Activated T-cell treated with anti-CD3 and anti-CD28 coated beads, Interleukin-2, amount 50 U/mL, for 4 hours (primary cell): ENCODE measurements at regions not wholly inside any gene's neighbourhood (a gene's known extent, or its start where the extent isn't known, plus 50 kb on each side); places are given as distances from the start of the nearest gene placed in this dataset.

ENCODE experiments used
- ATAC-seq, 2 donors: fragments of 200-7000 bp; cut with Tn5 transposase; one replicate each; pipeline ENCODE4 v1.10.0; 2021
- DNase-seq: peaks from one replicate; pipeline ENCODE4 v3.0.0-alpha.2; 2020
- H3K27me3 Mint-ChIP-seq: one replicate; pipeline ENCODE4 v1.8.0; 2021; ENCODE audit warnings: low read depth, mixed read lengths
- H3K36me3 Mint-ChIP-seq: one replicate; pipeline ENCODE4 v1.8.0; 2022; ENCODE audit warnings: mixed read lengths; ENCODE audit not compliant: insufficient read depth
- H3K4me1 Mint-ChIP-seq: one replicate; pipeline ENCODE4 v1.8.0; 2021; ENCODE audit warnings: low read depth, mixed read lengths
- H3K4me3 Mint-ChIP-seq: one replicate; pipeline ENCODE4 v1.8.0; 2021; ENCODE audit warnings: mild to moderate bottlenecking, moderate library complexity, mixed read lengths
- H3K9me3 Mint-ChIP-seq: one replicate; pipeline ENCODE4 v1.8.0; 2021; ENCODE audit warnings: mixed read lengths

DNA sequence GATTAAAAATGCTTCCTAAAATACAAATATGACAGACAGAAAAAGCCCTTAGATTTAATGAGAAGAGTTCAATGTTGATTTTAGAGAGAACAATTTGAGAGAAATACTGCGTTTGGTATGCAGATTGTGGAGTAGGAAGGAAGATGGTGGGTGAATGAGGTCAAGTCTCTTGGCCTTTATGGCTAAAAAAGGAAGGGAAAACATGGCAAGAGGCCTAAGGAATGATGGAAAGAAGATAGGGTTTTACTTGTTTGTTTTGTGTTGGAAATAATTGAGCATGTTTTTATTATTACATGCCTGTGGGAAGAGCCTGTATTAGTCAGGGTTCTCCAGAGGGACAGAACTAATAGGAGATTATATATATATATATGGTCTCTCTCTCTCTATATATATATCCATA lies 318.1 kb downstream of the TRIB2 start:
- DNase-seq (no peak), ATAC-seq (no peak)
- Mint-ChIP-seq H3K9me3 (no peaks in the 10 kb centered on the region), H3K4me3 (no peak overlapping the region), H3K27me3 (peaks cover 16% of the 10 kb centered on the region), H3K4me1 (no peaks in the 10 kb centered on the region), H3K36me3 (no peaks in the 10 kb centered on the region)

DNA sequence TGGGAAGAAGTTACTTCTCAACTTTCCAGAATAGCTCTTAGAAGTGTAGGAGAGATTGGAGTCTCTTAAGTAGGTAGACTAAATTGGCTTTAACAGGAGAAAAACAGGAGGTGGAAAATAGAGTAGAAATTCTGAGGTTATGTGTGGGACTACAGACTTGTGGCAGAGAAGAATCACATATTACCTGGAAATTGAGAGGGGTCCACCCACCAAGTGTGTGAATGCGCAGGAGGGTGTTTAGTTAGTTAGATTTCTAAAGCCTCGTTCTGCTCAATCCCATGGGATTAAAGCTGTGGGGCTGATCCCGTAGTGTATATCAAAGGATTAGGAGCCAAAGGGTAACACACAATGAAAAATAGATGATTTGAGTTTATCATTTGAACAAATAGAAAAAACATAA lies 319.1 kb downstream of the TRIB2 start:
- H3K4me3 Mint-ChIP-seq = no peak overlapping the region
- H3K4me1 Mint-ChIP-seq = no peaks in the 10 kb centered on the region
- H3K9me3 Mint-ChIP-seq = peaks cover 3% of the 10 kb centered on the region
- H3K36me3 Mint-ChIP-seq = no peaks in the 10 kb centered on the region
- ATAC-seq = no peak
- DNase-seq = no peak
- H3K27me3 Mint-ChIP-seq = peaks cover 18% of the 10 kb centered on the region

DNA sequence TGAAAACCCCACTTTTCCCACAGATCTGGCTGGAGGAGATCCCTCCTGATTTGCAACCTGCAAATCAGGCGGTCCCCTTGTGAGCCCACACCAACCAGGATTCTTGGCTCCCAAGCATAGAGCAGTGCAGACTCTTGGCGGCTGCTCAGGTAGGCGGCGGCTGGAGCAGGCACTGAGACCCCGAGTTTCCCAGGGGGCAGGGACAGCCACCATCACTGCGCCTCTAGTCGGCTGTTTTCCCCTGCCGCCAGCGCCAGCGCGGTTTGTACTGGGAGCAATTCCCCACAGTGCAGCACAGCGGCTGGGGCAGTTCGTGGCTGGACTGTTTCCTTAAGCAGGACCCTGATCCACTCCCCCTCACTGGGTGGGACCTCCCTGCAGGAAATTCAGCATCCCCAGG lies 323.3 kb downstream of the TRIB2 start:
- Mint-ChIP-seq H3K36me3 (no peaks in the 10 kb centered on the region), H3K4me3 (no peak overlapping the region), H3K4me1 (no peaks in the 10 kb centered on the region), H3K9me3 (peaks cover 11% of the 10 kb centered on the region), H3K27me3 (peaks cover 50% of the 10 kb centered on the region)
- no peak for DNase-seq
- no peak for ATAC-seq

DNA sequence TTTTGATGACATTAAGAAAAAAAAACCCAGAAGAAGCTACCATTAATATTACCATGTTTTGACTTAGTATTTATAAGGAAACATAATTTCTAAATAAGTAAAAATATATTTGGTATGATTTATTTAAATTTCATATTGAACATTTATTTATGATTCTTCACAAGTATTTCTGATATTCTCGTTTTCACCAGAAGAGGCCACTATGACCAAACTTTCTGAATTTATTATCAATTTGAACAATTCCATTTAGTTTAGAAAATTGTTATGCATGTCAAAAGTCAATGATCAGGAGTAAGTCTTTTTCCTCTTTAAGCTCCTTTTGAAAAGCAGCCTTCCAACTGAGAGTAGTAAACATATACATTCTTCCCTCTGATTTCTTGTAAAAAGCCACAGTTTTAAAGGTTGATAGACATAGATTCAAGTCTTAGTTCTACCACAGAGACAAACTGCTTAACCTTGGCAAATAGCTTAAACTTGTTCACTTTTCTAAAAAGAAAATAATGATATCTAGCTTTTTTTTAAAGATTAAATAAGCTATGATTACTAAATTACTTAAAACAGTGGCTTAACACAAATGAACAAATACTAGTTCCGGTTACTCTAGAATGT lies 329.9 kb downstream of the TRIB2 start:
- Mint-ChIP-seq H3K27me3 (peaks cover 39% of the 10 kb centered on the region), H3K36me3 (no peaks in the 10 kb centered on the region), H3K4me1 (peaks cover 2% of the 10 kb centered on the region), H3K9me3 (no peaks in the 10 kb centered on the region), H3K4me3 (no peak overlapping the region)
- no peak for DNase-seq
- ATAC-seq = no peak

DNA sequence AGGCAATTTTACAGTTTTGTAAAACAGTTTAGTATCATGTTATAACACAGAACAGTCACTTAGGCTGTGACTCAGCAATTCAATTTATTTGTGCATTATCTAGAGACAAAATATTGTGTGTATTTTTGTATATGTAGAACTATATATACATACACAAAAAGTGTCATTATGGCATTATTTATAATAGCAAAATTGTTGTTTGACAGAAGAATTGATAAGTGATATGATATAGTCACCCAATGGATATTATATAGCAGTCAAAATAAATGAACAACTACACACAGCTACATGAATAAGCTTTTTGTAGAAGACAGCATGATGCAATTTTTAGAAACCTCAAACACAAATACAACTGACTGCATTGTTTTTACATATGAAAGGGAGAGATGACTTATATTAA lies 334.0 kb downstream of the TRIB2 start:
- Mint-ChIP-seq H3K4me3 (no peak overlapping the region), H3K27me3 (peaks cover 21% of the 10 kb centered on the region), H3K36me3 (no peaks in the 10 kb centered on the region), H3K4me1 (peaks cover 2% of the 10 kb centered on the region), H3K9me3 (no peaks in the 10 kb centered on the region)
- no peak for DNase-seq
- ATAC-seq = no peak

DNA sequence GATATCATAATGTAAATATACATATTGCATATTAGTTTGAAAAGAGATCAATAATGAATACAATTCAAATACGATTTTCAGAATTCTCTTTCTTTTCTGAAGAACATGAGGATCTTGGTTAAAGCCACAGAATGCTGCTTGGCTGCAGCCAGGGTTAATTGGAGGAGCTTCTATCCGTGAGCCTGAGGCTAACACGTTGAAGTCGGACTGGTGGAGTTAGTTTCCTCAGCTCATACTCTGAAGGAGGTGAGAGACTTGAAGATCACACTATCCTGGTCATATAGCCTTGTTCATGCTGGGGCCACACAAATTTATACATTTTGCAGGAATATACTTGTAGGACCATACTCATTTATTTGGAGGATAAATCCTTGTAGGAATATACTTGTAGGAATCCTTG lies 335.8 kb downstream of the TRIB2 start:
- H3K36me3 Mint-ChIP-seq = no peaks in the 10 kb centered on the region
- no peak overlapping the region for H3K4me3 Mint-ChIP-seq
- ATAC-seq (no peak), DNase-seq (no peak)
- H3K9me3 Mint-ChIP-seq = no peaks in the 10 kb centered on the region
- H3K4me1 Mint-ChIP-seq = peaks cover 2% of the 10 kb centered on the region
- H3K27me3 Mint-ChIP-seq = peaks cover 21% of the 10 kb centered on the region

DNA sequence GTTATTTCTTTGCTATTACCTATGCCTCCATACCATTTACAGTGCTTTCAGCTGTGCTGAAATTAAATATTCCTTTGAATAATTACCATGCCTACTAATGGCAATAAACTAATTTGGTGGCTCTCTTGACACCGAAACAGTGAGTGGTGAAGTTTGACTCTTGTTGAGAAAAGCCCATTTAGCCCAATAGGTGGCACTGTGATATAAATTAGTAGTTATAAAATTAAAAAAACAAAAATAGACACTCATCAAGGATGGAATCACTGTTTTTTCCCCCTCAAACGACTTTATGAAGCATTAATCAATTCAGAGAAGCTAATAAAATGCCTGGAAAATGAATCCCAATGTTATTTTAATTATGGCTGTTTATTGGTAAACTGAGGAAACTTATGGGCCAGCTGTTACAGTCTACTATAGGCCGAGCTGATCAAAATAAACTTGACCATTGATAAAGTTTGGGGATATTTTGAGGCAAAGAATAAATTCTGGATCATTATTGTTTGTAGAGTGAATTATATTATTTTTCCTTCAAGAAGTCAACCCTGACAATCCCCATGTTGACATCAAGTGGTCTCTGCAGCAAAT lies 339.6 kb downstream of the TRIB2 start:
- Mint-ChIP-seq H3K36me3 (no peaks in the 10 kb centered on the region), H3K4me1 (no peaks in the 10 kb centered on the region), H3K4me3 (no peak overlapping the region), H3K9me3 (no peaks in the 10 kb centered on the region), H3K27me3 (peaks cover 12% of the 10 kb centered on the region)
- no peak for ATAC-seq
- DNase-seq = no peak

DNA sequence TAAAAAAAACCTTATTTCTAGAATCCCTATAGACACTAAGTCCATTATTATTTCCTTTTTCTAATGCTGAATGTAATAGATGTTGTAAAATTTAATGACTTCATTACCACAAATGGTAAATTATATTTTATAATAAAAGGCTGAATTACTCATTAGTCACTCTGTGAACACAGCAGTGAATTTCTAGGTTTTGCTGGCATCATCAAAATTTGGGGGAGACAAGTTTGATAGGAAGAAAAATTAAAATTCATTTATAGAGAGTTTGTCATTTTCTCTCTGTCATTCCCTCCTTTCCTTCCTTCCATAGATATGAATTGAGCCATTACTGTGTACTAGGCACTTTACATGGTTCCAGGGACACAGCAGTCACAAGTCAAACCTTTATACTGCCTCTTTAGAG lies 340.9 kb downstream of the TRIB2 start:
- peaks cover 11% of the 10 kb centered on the region for H3K27me3 Mint-ChIP-seq
- H3K4me3 Mint-ChIP-seq = no peak overlapping the region
- H3K36me3 Mint-ChIP-seq = no peaks in the 10 kb centered on the region
- ATAC-seq (no peak), DNase-seq (no peak)
- H3K4me1 Mint-ChIP-seq = no peaks in the 10 kb centered on the region
- no peaks in the 10 kb centered on the region for H3K9me3 Mint-ChIP-seq

DNA sequence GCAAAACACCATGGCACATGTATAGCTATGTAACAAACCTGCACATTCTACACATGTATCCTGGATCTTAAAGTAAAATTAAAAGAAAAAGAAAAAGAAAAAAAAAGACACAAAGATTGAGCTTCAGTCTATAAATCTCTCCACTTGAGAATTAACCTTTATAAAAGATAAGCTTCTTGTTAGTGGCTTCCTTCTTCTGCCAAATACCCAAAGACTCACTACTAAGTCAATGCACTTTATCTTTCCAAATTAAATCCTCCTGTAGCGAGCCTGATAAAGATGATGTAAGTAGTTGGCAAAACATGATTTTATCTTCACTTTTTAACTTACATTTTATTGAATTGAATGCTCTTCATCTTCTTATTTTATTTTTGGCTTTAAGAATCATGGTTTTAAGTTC lies 349.9 kb downstream of the TRIB2 start:
- DNase-seq (no peak), ATAC-seq (no peak)
- no peak overlapping the region for H3K4me3 Mint-ChIP-seq
- no peaks in the 10 kb centered on the region for H3K36me3 Mint-ChIP-seq
- H3K27me3 Mint-ChIP-seq = peaks cover 27% of the 10 kb centered on the region
- H3K9me3 Mint-ChIP-seq = no peaks in the 10 kb centered on the region
- no peaks in the 10 kb centered on the region for H3K4me1 Mint-ChIP-seq

DNA sequence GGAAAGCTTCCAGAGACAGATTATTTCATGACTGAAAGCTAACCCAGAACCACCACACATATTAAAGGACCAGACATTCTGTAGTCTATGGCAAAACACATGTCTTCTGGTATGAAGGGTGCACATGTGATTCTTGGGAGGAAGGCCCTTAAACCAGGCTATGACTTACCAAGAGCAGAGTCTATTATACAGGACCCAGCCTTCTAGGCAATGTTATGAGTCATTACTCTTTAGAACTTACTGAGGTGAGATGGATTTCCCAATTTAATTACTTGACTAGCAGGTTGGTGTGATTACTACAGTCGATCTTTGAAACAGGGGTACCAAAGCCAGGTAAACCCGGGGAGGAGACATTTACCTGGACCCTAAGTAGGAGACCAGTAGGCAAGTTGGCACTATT lies 350.8 kb downstream of the TRIB2 start:
- no peaks in the 10 kb centered on the region for H3K9me3 Mint-ChIP-seq
- DNase-seq = no peak
- no peaks in the 10 kb centered on the region for H3K36me3 Mint-ChIP-seq
- peaks cover 27% of the 10 kb centered on the region for H3K27me3 Mint-ChIP-seq
- no peaks in the 10 kb centered on the region for H3K4me1 Mint-ChIP-seq
- no peak for ATAC-seq
- no peak overlapping the region for H3K4me3 Mint-ChIP-seq

DNA sequence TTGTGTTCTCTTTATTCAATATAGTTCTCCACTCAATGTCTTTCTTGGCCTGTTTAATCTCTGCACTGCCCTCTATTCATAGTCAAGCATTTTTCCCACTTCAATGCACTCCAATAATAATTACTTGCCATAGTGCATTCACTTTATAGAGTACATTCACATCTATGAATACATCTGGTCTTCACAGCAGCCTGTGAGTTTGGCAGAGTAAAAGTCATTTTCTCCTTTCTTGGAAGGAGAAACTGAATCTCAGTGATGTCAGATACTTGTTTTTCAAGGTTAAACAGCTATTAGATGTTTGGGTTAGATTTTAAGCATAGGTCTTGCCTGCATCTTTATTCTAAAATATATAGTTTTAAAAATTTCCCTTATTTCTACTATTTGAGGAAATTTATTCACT lies 373.2 kb downstream of the TRIB2 start:
- ATAC-seq (no peak), DNase-seq (no peak)
- no peak overlapping the region for H3K4me3 Mint-ChIP-seq
- no peaks in the 10 kb centered on the region for H3K36me3 Mint-ChIP-seq
- H3K4me1 Mint-ChIP-seq = no peaks in the 10 kb centered on the region
- no peaks in the 10 kb centered on the region for H3K9me3 Mint-ChIP-seq
- peaks cover 37% of the 10 kb centered on the region for H3K27me3 Mint-ChIP-seq

DNA sequence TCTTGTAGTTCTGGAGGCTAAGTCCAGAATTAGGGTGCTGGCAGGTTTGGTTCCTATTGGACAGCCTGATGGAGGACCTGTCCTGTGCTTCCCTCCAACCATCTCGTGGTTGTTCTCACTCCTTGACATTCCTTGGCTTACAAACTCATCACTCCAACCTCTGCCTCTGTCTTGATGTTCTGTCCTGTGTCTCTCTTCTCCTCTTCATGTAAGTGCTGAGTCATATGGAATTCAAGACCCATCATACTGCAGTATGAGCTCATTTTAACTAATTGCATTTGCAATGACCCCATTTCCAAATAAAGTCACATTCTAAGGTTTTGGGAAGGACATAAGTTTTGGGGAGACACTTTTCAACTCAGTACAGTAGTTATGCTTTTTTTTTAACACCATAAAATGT lies 374.7 kb downstream of the TRIB2 start:
- H3K36me3 Mint-ChIP-seq = no peaks in the 10 kb centered on the region
- no peak for DNase-seq
- H3K4me3 Mint-ChIP-seq = no peak overlapping the region
- no peaks in the 10 kb centered on the region for H3K9me3 Mint-ChIP-seq
- no peak for ATAC-seq
- H3K27me3 Mint-ChIP-seq = peaks cover 48% of the 10 kb centered on the region
- H3K4me1 Mint-ChIP-seq = no peaks in the 10 kb centered on the region

DNA sequence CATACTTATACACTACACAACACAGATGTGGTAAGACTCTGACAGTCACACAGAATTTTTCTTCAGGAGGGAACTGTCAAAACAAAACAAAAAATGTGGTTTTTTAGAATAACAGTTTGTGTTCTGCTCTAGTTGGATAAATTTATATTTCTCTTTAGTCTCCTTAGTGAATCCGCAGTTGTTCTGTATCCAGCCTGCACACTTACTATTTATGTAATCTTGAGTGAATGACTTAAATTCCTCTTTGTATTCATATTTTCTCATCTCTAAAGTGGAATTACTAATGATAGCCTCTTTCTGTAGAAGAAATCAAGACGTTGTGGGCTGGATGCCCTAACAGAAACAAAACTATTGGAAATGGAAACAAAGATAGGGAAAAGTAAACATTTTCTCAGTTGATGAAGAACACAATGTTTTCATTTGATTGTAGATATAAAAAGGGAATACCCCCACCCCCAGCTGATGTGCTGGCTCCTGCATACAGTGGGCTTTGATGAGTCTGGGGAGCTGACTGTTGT lies 375.2 kb downstream of the TRIB2 start:
- Mint-ChIP-seq H3K4me1 (no peaks in the 10 kb centered on the region), H3K27me3 (peaks cover 45% of the 10 kb centered on the region), H3K36me3 (no peaks in the 10 kb centered on the region), H3K4me3 (no peak overlapping the region), H3K9me3 (no peaks in the 10 kb centered on the region)
- no peak for ATAC-seq
- DNase-seq = no peak

DNA sequence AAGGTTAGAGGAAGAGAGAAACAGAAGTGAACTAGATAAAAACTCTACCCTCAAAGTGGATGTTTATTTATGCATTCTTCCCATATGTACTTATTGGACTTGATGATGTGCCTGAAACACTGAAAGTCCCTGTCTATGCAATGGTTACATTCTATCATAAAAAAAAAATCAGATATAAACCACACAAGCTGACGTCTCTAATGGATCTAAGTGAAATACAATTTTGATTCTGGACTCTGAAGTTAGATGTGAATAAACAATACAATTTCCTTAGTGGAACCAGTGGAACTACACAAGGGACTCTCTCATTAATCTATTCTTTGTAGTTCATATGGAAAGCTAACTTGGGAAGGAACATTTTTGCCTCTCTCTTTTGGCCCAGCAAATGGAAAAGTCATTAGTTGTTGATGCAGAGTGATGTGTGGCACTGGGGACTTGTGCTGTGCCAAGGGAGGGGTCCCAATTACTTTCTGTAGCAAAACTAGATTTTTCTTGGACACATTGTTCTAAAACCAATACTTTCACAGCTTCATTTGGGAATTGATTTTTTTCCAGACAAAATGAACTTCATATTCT lies 376.8 kb downstream of the TRIB2 start:
- Mint-ChIP-seq H3K4me3 (no peak overlapping the region), H3K4me1 (no peaks in the 10 kb centered on the region), H3K36me3 (no peaks in the 10 kb centered on the region), H3K27me3 (peaks cover 45% of the 10 kb centered on the region), H3K9me3 (no peaks in the 10 kb centered on the region)
- ATAC-seq = no peak
- DNase-seq = no peak

DNA sequence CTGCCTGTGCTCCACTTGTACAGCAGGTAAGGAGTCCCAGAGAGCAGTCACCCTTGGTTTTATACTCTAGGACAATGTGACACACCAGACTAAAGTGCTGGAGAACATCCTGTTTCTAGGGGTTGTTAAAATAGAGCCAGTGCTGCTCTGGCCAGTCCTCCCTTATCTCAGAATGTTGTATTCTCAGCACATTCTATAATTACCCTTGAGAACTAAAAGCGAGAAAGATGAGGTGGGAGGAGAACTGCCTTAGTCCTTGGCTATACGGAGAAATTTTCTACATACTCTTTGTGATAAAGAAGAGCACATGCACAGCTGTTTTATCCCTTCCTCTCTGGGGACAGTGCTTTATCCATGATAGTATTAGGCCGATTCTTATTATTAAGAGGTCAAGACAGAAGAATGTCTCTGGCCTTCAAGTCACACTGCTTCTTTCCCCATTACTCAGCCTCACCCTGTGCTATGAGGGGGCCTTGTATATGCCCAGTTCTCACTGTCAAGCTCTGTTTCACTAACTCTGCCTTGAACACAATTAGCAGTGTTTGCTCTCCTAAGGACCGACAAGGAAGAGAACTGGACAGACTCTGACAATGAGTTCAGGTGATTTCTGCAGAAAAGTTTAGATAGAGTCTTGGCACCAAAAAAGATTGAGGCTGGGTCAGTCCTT lies 385.8 kb downstream of the TRIB2 start:
- Mint-ChIP-seq H3K27me3 (peaks cover 8% of the 10 kb centered on the region), H3K4me1 (no peaks in the 10 kb centered on the region)
- no peak for ATAC-seq

More for the DNA sequence above, 385.8 kb downstream of the TRIB2 start:
- Mint-ChIP-seq H3K36me3 (no peaks in the 10 kb centered on the region), H3K4me3 (no peak overlapping the region), H3K9me3 (peaks cover 10% of the 10 kb centered on the region)
- DNase-seq = no peak
